Neural cell (in vitro differentiated cells): ENCODE measurements at regions not wholly inside any gene's neighbourhood (a gene's known extent, or its start where the extent isn't known, plus 50 kb on each side); places are given as distances from the start of the nearest gene placed in this dataset.

Experiments
- EP300 ChIP-seq: fragments of 450-650 bp; conservative IDR thresholded peaks from 2 replicates; pipeline ENCODE4 v1.6.1; 2014; ENCODE audit warnings: antibody characterized with exemption, mild to moderate bottlenecking, moderate library complexity; ENCODE audit not compliant: poor library complexity, severe bottlenecking
- POLR2AphosphoS5 ChIP-seq: IDR thresholded peaks from 2 replicates; pipeline ENCODE4 v1.6.1; 2012
- SMC3 ChIP-seq: fragments of 450-650 bp; conservative IDR thresholded peaks from 2 replicates; pipeline ENCODE4 v1.6.1; 2014; ENCODE audit warnings: antibody characterized with exemption, mild to moderate bottlenecking, moderate library complexity; ENCODE audit not compliant: poor library complexity
- TAF1 ChIP-seq: IDR thresholded peaks from 2 replicates; pipeline ENCODE4 v1.6.1; 2012; ENCODE audit warnings: low read depth
- TF ChIP-seq, protein P1 (sequence below): fragments of 450-650 bp; IDR thresholded peaks from 2 replicates; pipeline ENCODE4 v1.5.1; 2014; ENCODE audit warnings: antibody characterized with exemption, mild to moderate bottlenecking, moderate library complexity; ENCODE audit not compliant: poor library complexity, severe bottlenecking

DNA sequence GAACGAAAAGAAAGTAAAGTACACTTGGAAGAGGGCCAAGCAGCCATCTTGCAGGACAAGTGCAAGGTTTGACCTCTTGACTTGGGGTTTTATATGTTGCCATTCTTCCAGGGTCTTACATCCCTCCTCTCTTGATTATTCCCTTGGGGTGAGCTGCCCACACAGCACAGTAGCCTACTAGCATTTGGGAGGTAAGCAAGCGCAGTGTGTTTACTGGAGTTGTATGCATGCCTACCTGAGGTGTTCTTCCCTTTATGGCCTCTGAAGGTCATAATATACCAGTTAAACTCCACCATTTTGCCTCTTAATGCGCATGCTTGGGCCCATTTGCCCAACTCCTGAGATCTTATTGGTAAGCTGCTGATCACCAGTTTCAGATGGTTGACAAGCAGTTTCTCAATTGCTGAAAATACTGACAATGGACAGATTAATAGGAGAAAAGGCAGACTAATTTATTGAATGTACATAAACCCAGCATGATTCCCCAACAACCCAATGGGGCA lies 173.8 kb upstream of the SLC30A5 start:
- TF ChIP-seq EP300 (no peak), SMC3 (no peak), POLR2AphosphoS5 (no peak), TAF1 (no peak)
- TF ChIP-seq, protein P1, sequence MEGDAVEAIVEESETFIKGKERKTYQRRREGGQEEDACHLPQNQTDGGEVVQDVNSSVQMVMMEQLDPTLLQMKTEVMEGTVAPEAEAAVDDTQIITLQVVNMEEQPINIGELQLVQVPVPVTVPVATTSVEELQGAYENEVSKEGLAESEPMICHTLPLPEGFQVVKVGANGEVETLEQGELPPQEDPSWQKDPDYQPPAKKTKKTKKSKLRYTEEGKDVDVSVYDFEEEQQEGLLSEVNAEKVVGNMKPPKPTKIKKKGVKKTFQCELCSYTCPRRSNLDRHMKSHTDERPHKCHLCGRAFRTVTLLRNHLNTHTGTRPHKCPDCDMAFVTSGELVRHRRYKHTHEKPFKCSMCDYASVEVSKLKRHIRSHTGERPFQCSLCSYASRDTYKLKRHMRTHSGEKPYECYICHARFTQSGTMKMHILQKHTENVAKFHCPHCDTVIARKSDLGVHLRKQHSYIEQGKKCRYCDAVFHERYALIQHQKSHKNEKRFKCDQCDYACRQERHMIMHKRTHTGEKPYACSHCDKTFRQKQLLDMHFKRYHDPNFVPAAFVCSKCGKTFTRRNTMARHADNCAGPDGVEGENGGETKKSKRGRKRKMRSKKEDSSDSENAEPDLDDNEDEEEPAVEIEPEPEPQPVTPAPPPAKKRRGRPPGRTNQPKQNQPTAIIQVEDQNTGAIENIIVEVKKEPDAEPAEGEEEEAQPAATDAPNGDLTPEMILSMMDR, result no peak
